HCT116 (cell line): ENCODE measurements at regions not wholly inside any gene's neighbourhood (a gene's known extent, or its start where the extent isn't known, plus 50 kb on each side); places are given as distances from the start of the nearest gene placed in this dataset.

ENCODE experiments used
- ATAC-seq: fragments of 200-7000 bp; cut with Tn5 transposase; 2 replicates; pipeline ENCODE4 v1.9.1; 2020; ENCODE audit warnings: mild to moderate bottlenecking, moderate library complexity
- BruUV-seq: library from RNA; stranded (reverse); fragments of 400-500 nt; replicated peaks from 2 replicates; lab custom pipeline; 2021; lab: Mats Ljungman, UMichigan
- CTCF ChIA-PET: fragments of 300-600 bp; sonication (Branson Sonifier 250); formaldehyde crosslinking; loops from one replicate; lab custom pipeline; 2021; ENCODE audit warnings: antibody characterized with exemption; lab: Charles Lee
- POLR2A ChIA-PET: fragments of 300-600, 350-600 bp; sonication (Branson Sonifier 250); formaldehyde crosslinking; loops from one replicate; lab custom pipeline; 2021; ENCODE audit warnings: antibody characterized with exemption; lab: Charles Lee
- RAD21 ChIA-PET, 2 experiments: fragments of 300-600 bp; sonication (Branson Sonifier 250); formaldehyde crosslinking; loops; one replicate each; lab custom pipeline; 2023; ENCODE audit warnings: low total read pairs in 2 of 2; ENCODE audit not compliant: uncharacterized antibody in 2 of 2, unreplicated experiment in 2 of 2, low non-redundant PET in 1 of 2; lab: Charles Lee
- DNase-seq: peaks from one replicate; pipeline ENCODE4 v3.0.0-alpha.2; 2010; ENCODE audit warnings: low read depth, low spot score
- H2AFZ ChIP-seq: fragments of 200-600 bp; shearing (Covaris generic), sonication (generic); 2 replicates; pipeline ENCODE4 v1.6.1; 2017; ENCODE audit warnings: low read depth, mixed run types, mixed read lengths, antibody characterized with exemption, low read length; ENCODE audit not compliant: poor library complexity, severe bottlenecking
- H3K27ac ChIP-seq: 2 replicates; pipeline ENCODE4 v1.5.1; 2012; ENCODE audit warnings: low read depth, low read length
- H3K27me3 ChIP-seq: fragments of 200-600 bp; sonication (generic); 2 replicates; pipeline ENCODE4 v1.6.1; 2016; ENCODE audit warnings: mixed run types, low read length, mixed read lengths; ENCODE audit not compliant: insufficient read depth
- H3K36me3 ChIP-seq, 2 experiments: fragments of 200-500 bp in 1 of 2; fragments of 200-600 bp in 1 of 2; sonication (Bioruptor generic) in 1 of 2; sonication (generic) in 1 of 2; 2 replicates each; pipeline versions ENCODE4 v1.5.1 to v1.6.1; 2014 to 2016; ENCODE audit warnings: low read length in 2 of 2, inconsistent platforms in 1 of 2, mixed read lengths in 1 of 2, mixed run types in 1 of 2; ENCODE audit not compliant: insufficient read depth in 2 of 2, control insufficient read depth in 1 of 2
- H3K4me1 ChIP-seq, 2 experiments: fragments of 200-600 bp in 1 of 2; sonication (generic) in 1 of 2; 2 replicates each; pipeline versions ENCODE4 v1.5.1 to v1.6.1; 2012 to 2017; ENCODE audit warnings: low read length in 2 of 2, inconsistent platforms in 1 of 2, mild to moderate bottlenecking in 1 of 2, mixed read lengths in 1 of 2, mixed run types in 1 of 2, moderate library complexity in 1 of 2; ENCODE audit not compliant: insufficient read depth in 2 of 2, control insufficient read depth in 1 of 2
- H3K4me2 ChIP-seq: fragments of 200-600 bp; sonication (generic); 2 replicates; pipeline ENCODE4 v1.6.1; 2017; ENCODE audit warnings: mixed run types, low read length, mixed read lengths
- H3K4me3 ChIP-seq, 2 experiments: fragments of 200-600 bp in 1 of 2; sonication (generic) in 1 of 2; replicated peaks in 1 of 2; 2 replicates each; pipeline ENCODE4 v1.5.1; 2011 to 2016; ENCODE audit warnings: low read length in 2 of 2, control low read depth in 1 of 2, low read depth in 1 of 2, mild to moderate bottlenecking in 1 of 2, mixed read lengths in 1 of 2, mixed run types in 1 of 2
- H3K79me2 ChIP-seq: fragments of 200-600 bp; sonication (generic); 2 replicates; pipeline ENCODE4 v1.6.1; 2017; ENCODE audit warnings: mild to moderate bottlenecking, mixed run types, low read length, moderate library complexity, mixed read lengths; ENCODE audit not compliant: insufficient read depth
- H3K9ac ChIP-seq: fragments of 200-600 bp; sonication (generic); 2 replicates; pipeline ENCODE4 v1.6.1; 2016; ENCODE audit warnings: low read length, mixed read lengths
- H3K9me2 ChIP-seq: fragments of 200-600 bp; sonication (generic), shearing (Covaris generic); 2 replicates; pipeline ENCODE4 v1.6.1; 2017; ENCODE audit warnings: mixed run types, mild to moderate bottlenecking, moderate library complexity; ENCODE audit not compliant: insufficient read depth
- H3K9me3 ChIP-seq, 2 experiments: fragments of 200-500 bp in 1 of 2; fragments of 200-600 bp in 1 of 2; sonication (Bioruptor generic) in 1 of 2; sonication (generic) in 1 of 2; 2 replicates each; pipeline ENCODE4 v1.6.1; 2014 to 2017; ENCODE audit warnings: low read length in 2 of 2, mixed read lengths in 2 of 2, inconsistent platforms in 1 of 2, low read depth in 1 of 2, mild to moderate bottlenecking in 1 of 2, mixed run types in 1 of 2, moderate library complexity in 1 of 2; ENCODE audit not compliant: control insufficient read depth in 1 of 2, insufficient read depth in 1 of 2
- H4K20me1 ChIP-seq: fragments of 200-600 bp; sonication (generic), shearing (Covaris generic); 2 replicates; pipeline ENCODE4 v1.6.1; 2017; ENCODE audit warnings: mixed run types, mild to moderate bottlenecking, moderate library complexity; ENCODE audit not compliant: insufficient read depth
- ATF3 ChIP-seq: IDR thresholded peaks from 2 replicates; pipeline ENCODE4 v1.6.1; 2012
- CBX3 ChIP-seq: IDR thresholded peaks from 2 replicates; pipeline ENCODE4 v1.6.1; 2012; ENCODE audit warnings: low read depth
- CTCF ChIP-seq, 3 experiments: fragments of 200-600 bp in 1 of 3; sonication (generic) in 1 of 3; IDR thresholded peaks in 2 of 3; conservative IDR thresholded peaks in 1 of 3; 2 replicates each; pipeline ENCODE4 v1.5.1; 2012 to 2017; ENCODE audit warnings: low read depth in 2 of 3, low read length in 2 of 3, antibody characterized with exemption in 1 of 3, borderline replicate concordance in 1 of 3, control low read depth in 1 of 3, mild to moderate bottlenecking in 1 of 3, mixed read lengths in 1 of 3, mixed run types in 1 of 3, moderate library complexity in 1 of 3; ENCODE audit not compliant: insufficient read depth in 1 of 3
- EGR1 ChIP-seq: IDR thresholded peaks from 2 replicates; pipeline ENCODE4 v1.6.1; 2012; ENCODE audit warnings: low read depth
- ELF1 ChIP-seq: IDR thresholded peaks from 2 replicates; pipeline ENCODE4 v1.6.1; 2012; ENCODE audit warnings: low read depth, borderline replicate concordance
- EZH2 ChIP-seq: fragments of 200-600 bp; sonication (generic); IDR thresholded peaks from 2 replicates; pipeline ENCODE4 v1.6.1; 2017; ENCODE audit warnings: antibody characterized with exemption, mixed run types
- FOSL1 ChIP-seq: IDR thresholded peaks from 2 replicates; pipeline ENCODE4 v1.6.1; 2012; ENCODE audit warnings: low read depth
- REST ChIP-seq: IDR thresholded peaks from 2 replicates; pipeline ENCODE4 v1.6.1; 2012; ENCODE audit warnings: low read depth
- SRF ChIP-seq: IDR thresholded peaks from 2 replicates; pipeline ENCODE4 v1.6.1; 2012; ENCODE audit warnings: low read depth
- TCF7L2 ChIP-seq: IDR thresholded peaks from 2 replicates; pipeline ENCODE4 v1.7.0; 2011; ENCODE audit warnings: borderline replicate concordance, inconsistent platforms; ENCODE audit not compliant: insufficient read depth, insufficient read length; ENCODE audit errors: extremely low read depth
- ZBTB33 ChIP-seq: IDR thresholded peaks from 2 replicates; pipeline ENCODE4 v1.6.1; 2011; ENCODE audit warnings: mild to moderate bottlenecking, low read length, moderate library complexity; ENCODE audit not compliant: insufficient replicate concordance; ENCODE audit errors: extremely low read depth
- ZFX ChIP-seq: fragments of 450-650 bp; IDR thresholded peaks from 2 replicates; pipeline ENCODE4 v1.6.1; 2017
- ZNF274 ChIP-seq: fragments of 200-500 bp; sonication (Bioruptor generic); IDR thresholded peaks from 2 replicates; pipeline ENCODE4 v1.6.1; 2014; ENCODE audit warnings: mild to moderate bottlenecking, low read depth, low read length, inconsistent platforms
- intact Hi-C: fragments of 100-400 bp; cut with micrococcal nuclease; formaldehyde crosslinking; loops from 2 replicates; pipeline ENCODE4 v1.10.0; 2022

GRCh38 chr2:19174176-19174575 lies 184.2 kb downstream of the OSR1 start:
- H2AFZ ChIP-seq, result no peak overlapping the region
- BruUV-seq, result no TSS peak
- no peaks in the 10 kb centered on the region for H3K27me3 ChIP-seq
- H3K4me3 ChIP-seq, result no peak overlapping the region
- no peaks in the 10 kb centered on the region for H3K79me2 ChIP-seq
- no peaks in the 10 kb centered on the region for H3K36me3 ChIP-seq
- H4K20me1 ChIP-seq, result no peaks in the 10 kb centered on the region
- no peak overlapping the region for H3K9ac ChIP-seq
- no peak for ATAC-seq
- no peaks in the 10 kb centered on the region for H3K9me3 ChIP-seq
- intact Hi-C loops, result no loop called here
- POLR2A ChIA-PET, result no interaction called here
- DNase-seq, result no peak
- H3K4me2 ChIP-seq, result no peak overlapping the region
- no peaks in the 10 kb centered on the region for H3K9me2 ChIP-seq
- CTCF ChIA-PET, result interaction anchor here (0.6 kb wide), 1 partner anchor 667 kb away, joined by 3 read pairs; no protein-coding TSS in a partner anchor
- peaks cover 3 to 4% of the 10 kb centered on the region in 2 experiments; a peak in 1 of 4 replicates for H3K4me1 ChIP-seq
- RAD21 ChIA-PET, result no interaction called here
- H3K27ac ChIP-seq, result no peak overlapping the region
- TF ChIP-seq ZBTB33, result no peak
- no peak for TF ChIP-seq SRF
- no peak for TF ChIP-seq TCF7L2
- TF ChIP-seq FOSL1, result no peak
- TF ChIP-seq ELF1, result no peak

- BruUV-seq, result no TSS peak
- Histone ChIP-seq H3K27ac (no peak overlapping the region), H3K4me3 (no peak overlapping the region), H3K4me2 (no peak overlapping the region), H3K36me3 (no peaks in the 10 kb centered on the region), H3K27me3 (no peaks in the 10 kb centered on the region), H3K9ac (no peak overlapping the region), H3K79me2 (no peaks in the 10 kb centered on the region), H2AFZ (no peak overlapping the region), H4K20me1 (no peaks in the 10 kb centered on the region), H3K4me1 (peaks cover 2 to 4% of the 10 kb centered on the region in 2 experiments; a peak in 1 of 4 replicates), H3K9me2 (no peaks in the 10 kb centered on the region), H3K9me3 (no peaks in the 10 kb centered on the region)
- ATAC-seq (no peak), DNase-seq (no peak)
- intact Hi-C loops, result no loop called here
- ChIA-PET CTCF (no interaction called here), POLR2A (no interaction called here), RAD21 (no interaction called here)
- TF ChIP-seq CBX3 (no peak), ZNF274 (no peak), ATF3 (no peak), TCF7L2 (no peak), ZFX (no peak), CTCF (IDR thresholded peaks at IDR 0.05 in 2 of 3, conservative IDR thresholded peaks at IDR 0.05 in 1 of 3; ENCODE audit: borderline replicate concordance in 1 of 3, insufficient read depth in 1 of 3, low read depth in 2 of 3, low read length in 2 of 3) (no peak), EZH2 (no peak), REST (no peak), EGR1 (no peak), FOSL1 (no peak)
Observed at GRCh38 chr2:19171409-19171808, 187.0 kb downstream of the OSR1 start.
